ENCODE measurements at regions not wholly inside any gene's neighbourhood (a gene's known extent, or its start where the extent isn't known, plus 50 kb on each side); places are given as distances from the start of the nearest gene placed in this dataset.

DNA sequence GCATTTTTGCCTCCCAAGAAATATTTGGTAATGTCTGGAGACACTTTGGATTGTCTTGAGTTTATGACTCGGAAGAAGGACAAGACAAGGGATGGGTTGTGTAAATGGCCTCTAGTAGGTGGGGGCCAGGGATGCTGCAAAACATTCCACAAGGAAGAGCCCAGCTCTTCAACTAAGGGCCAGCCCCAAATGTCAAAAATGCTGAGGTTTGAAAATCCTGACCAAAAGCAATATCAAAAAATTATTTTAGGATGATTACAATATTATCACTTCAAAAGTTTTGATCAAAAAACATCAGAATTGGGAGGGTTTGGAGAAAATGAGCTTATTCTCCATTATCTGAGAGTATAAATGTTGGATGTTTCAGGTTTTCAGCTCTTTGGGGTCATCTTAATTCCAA is 248.9 kb upstream of the SLC24A2 start:
- no peak for DNase-seq

DNA sequence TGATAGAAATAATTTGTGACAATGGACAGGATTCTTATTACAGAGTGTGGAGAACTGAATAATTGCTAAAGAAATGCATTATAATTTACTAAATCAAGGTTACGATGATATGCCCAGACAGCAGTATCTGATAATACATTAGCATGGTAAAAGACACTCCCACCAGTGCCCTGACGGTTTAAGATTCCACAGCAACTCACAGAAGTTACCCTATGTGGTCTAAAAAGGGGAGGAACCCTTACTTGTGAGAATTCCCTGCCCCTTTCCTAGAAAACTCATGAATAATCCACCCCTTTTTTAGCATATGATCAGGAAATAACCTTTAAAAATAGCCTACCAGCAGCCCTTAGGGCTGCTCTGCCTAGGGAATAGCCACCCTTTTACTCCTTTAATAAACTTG is 244.7 kb upstream of the SLC24A2 start:
- DNase-seq: no peak

DNA sequence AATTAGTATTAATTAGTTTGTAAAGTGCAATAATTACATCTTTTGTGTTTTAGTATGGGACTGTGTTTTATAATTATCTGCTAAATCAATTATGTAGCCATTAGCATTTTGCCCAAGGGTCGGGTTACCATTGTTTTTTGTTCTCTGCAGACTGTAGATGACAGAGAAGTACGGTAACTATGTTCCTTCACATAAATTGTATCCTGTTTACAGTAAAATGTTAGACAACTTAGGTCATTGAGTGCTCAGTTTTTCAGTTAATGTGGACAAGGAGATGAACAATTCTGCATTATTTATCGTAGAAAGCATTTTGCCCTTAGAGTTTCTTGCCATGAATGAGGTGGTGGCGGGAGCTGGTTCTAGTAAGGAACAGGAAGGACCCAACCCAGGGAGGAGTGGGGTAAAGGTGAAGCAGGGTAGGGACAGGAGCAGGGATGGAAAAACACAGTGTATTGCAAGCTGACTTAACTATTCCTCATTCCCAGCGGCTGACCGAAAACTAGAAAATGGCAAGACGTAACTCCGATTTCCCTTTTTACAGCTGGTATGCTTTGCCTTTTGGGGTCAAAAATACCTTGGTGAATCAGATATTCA is 243.7 kb upstream of the SLC24A2 start:
- DNase-seq: no peak

- DNase-seq: no peak
Measured at GRCh38 chr9:20031836-20032235, 243.0 kb upstream of the SLC24A2 start.

- DNase-seq: no peak
Measured at GRCh38 chr9:20030671-20031070, 241.8 kb upstream of the SLC24A2 start.

DNA sequence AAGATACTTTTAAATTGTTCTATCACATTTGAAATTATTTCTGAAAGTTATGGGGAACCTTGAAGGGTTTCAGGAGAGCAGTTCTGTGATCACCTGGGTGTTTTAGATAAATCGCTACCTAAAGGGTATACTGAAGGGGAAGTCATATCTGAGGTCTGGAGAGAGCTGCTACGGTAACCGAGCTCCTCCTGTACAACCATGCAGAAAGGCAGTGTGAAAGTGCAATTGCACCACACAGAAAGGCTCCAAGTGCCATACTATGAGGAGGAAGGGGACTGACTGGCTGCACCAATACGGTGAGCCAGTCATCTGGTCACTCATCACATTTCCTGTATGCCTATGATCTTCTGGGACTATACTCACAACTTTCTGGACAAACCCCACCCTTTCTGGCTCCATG is 241.4 kb upstream of the SLC24A2 start:
- DNase-seq: no peak

DNA sequence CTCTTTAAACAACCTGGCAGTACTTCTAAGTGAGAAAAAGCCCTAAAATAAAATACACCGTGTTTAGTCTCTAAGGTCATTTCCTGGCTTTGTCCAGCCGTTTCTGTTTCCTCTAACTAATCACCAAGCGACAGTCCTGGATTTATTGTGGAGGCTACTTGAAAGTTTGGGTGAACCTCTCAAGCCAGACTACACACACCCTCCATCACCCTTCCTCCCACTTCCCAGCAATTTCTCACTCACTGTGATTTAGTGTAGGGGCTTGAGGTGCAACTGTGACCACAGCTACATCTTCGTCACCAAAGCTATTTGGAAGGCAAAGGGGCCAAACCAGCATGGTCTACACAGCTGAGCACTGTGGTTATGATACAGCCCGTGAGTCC is 240.0 kb upstream of the SLC24A2 start:
- DNase-seq: no peak

DNA sequence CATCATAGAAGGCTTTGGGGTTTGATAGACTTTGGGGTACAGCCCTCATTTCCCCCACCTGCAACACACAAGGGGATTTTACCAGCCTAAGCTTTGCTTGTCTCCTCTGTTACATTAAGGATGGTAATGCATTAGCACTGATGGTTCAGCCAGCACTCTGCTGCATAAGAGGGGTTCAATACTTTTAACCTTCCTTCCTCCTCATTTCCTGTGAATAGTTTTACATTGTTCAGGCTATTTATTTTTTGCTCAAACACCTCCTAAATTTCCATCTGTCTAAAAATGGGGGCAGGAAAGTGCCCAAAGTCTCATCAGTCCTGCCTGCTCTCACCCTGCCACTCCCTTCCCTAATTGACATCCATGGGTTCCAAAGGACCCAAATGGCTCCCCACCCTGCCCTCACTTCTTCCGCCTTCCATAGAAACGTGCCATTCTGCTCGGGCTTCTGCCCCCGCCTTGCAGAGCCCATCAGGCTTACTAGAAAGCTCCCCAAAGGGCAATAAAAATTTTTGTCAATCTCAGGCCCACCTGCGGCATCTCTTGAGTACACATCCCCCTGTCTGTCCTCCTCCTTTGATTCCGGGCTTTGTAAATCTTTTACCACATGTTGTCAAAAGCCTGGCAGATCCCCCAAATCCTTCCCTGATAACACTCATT is 239.5 kb upstream of the SLC24A2 start:
- DNase-seq: no peak

- no peak for DNase-seq
Measured at GRCh38 chr9:20023961-20024571, 235.2 kb upstream of the SLC24A2 start.

DNA sequence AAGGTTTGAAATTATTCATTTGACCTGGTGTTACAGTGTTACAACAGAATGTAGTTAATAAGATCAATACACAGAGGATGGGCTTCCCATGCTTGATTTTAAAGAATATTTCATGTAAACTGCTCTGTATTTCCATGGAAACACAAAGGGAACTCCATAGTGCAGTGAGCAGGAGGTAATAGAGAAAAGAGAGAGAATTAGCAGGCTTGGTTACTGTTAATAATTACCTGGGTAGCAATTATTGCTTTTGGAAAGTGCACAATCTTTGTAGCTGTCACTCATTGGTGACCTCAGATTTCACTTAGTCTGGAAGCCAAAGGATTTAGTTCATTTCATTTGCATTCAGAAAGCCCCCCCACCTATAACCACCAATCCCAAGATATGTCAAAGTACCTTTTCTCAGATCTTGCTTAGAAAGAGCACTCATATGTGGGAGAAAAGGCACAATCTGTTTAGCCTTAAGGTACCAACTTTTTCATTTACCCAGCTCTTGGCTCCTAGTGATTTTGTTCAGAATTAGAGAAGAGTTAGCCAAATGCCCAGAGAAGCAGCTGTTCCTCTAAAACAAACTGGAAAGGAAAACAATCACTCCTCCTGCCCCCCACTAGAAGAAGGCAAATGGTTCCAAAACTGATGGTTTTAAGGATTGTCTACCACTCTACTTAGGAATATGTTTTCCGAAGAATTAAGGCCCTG is 234.5 kb upstream of the SLC24A2 start:
- DNase-seq: no peak

DNA sequence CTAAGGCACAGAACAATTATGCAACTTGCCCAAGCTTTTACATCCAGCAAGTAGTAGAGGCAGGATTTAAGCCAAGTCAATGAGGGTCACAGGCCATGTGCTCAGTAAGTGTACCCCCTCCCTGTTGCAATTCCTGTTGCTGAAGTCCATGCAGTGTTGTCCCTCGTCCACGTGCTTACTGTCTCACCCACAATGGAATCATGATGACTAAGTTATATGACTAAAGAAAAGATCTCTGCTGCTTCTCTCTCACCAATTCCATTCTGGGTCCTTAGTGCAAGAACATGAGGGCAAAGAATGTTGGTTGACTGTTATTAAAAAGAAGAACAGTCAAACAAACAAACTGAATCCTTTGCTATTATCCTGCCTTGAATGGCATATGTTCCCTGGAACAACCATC is 233.6 kb upstream of the SLC24A2 start:
- no peak for DNase-seq

- no peak for DNase-seq
Measured at GRCh38 chr9:20016611-20017010, 227.8 kb upstream of the SLC24A2 start.

GRCh38 chr9:20015427-20015931 is 226.6 kb upstream of the SLC24A2 start:
- DNase-seq: no peak

DNA sequence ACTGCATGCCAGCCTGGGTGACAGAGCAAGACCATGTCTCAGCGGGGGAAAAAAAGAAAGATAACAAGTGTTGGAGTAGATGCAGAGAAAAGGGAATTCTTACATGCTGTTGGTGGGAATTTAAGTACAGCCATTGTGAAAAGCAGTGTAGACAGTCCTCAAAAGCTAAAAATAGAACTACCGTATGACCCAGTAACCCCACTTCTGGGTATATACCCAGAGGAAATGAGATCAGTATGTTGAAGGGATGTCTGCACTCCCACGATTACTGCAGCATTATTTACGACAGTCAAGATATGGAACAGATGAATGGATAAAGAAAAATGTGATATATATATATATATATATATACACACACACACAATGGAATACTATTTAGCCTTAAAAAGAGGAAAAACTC is 225.3 kb upstream of the SLC24A2 start:
- no peak for DNase-seq

DNA sequence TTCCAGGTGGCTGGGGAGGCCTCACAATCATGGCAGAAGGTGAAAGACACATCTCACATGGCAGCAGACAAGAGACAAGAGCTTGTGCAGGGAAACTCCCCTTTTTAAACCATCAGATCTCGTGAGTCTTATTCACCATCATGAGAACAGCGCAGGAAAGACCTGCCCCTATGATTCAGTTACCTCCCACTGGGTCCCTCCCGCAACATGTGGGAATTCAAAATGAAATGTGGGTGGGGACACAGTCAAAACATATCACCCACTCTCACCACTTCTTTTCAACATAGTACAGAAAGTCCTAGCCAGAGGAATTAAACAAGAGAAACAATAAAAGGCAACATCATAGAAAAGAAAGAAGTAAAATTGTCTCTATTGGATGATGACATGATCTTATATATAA is 223.4 kb upstream of the SLC24A2 start:
- no peak for DNase-seq

- DNase-seq: no peak
Measured at GRCh38 chr9:20009606-20010005, 220.8 kb upstream of the SLC24A2 start.

DNA sequence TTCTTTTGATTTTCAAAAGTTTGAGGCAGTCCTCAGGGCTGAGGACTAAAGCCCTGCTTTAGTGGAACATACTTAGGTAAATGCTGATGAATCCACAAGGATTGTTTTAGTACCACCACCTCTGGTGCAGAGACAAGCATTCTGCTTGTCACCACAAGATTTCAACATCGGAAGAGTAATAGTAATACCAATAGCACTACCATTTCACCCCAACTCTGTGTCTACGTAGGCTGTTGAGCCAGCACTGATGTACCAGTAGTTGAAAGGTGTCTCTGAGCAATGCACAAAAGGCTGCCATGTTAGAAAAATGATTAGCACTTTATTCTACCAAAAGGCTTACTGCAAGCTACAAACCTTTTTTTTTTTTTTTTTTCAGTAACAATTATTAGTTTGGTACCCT is 213.2 kb upstream of the SLC24A2 start:
- DNase-seq: no peak

GRCh38 chr9:20001058-20001457 is 212.2 kb upstream of the SLC24A2 start:
- DNase-seq: no peak

DNA sequence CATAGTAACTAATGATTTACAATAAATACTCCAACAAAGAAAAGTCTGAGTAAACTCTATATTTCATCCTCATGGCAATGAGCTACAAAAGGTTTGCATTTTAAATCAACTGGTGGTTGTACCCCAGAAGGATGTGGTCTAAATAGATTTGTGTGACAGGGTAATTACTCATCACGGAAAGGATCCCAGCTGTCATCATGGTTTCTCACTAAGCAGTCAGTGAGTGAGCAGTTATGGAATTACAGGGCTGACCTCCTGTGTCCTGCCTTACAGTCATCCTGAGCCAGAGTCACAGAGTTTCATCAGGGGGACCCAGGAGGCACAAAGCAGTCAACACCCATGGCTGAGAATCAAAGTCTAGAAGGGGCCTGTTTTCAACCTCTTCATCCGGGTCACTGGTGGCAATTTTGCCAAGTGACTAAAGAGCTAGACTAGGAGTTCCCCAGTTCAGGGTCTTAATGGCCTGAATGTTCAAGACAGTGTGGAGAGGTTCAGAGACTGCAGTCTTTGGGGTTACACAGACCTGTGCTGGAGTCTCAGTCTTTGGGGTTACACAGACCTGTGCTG is 210.7 kb upstream of the SLC24A2 start:
- no peak for DNase-seq

DNA sequence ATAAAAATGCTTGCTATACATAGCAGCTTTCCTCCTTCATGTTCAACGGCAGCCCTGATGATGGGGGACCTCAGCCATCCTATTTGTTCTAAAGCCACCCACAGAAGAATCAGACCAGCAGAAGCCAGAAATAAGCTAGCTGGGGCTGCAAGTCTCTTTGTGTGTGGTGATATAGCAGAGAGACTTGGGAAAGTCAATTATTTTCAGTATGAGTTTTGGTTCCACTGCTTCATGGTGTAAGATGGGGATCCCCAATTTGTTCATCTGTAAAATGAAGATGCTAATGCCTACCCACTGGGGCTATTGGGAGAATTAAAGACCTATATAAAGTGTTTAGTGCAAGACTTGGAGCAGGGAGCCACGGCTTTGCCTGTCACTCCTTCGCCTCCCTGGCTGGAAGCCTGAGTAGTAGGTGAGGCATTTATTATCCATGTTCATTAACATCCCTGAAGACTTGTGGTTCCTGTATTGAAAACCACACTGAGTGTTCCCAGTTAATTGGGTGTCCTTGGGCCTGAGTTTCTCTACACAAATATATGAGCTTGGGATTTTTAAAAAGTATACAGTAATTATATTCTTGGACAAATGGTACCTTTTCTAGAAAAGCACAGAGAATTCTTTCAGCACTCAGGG is 210.1 kb upstream of the SLC24A2 start:
- DNase-seq: no peak

DNA sequence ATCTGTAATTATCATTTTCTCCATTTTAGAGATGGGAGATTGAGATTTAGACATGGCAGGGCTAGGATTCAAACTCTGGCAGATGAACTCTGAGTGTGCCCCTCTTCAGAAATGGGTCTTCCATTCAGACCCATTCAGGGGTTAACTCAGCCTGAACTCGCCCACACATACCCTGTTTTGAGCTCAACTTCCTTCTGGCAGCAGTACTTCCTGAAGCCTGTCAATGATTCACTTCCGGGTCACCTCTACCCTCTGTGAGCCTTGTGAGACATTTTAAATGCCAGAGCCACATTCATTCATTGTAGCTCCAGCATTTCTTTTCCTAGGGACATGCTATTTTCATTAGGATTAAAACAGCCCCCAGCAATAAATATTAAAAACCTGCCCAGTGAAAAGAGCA is 209.3 kb upstream of the SLC24A2 start:
- DNase-seq: no peak

DNA sequence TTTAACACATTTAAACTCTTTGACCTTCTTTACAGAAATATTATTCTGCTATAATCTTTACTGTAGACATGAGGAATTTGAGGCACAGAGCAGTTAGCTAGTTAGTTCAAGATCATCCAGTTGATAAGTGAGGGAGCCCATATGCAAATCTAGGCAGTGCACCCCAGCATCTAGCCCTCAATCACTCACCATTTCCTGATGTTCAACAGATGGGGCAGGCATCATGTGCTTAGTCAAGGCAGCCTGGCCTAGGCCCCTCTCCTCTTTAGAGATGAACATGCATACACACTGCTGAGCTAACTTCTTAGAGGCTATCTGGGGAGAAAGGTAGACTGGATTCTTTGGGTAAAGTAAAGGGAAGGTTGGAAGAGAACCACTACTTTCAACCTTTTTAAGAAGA is 206.8 kb upstream of the SLC24A2 start:
- no peak for DNase-seq

- no peak for DNase-seq
Measured at GRCh38 chr9:19994296-19994695, 205.5 kb upstream of the SLC24A2 start.

All from SHP77 (cell line).